ENCODE measurements at regions not wholly inside any gene's neighbourhood (a gene's known extent, or its start where the extent isn't known, plus 50 kb on each side); places are given as distances from the start of the nearest gene placed in this dataset.

- no peak overlapping the region for H3K27ac Mint-ChIP-seq (ENCODE audit: unreplicated experiment)
- H3K27me3 Mint-ChIP-seq (ENCODE audit: unreplicated experiment) = no peaks in the 10 kb centered on the region
- no peaks in the 10 kb centered on the region for H3K4me1 Mint-ChIP-seq (ENCODE audit: low read depth, unreplicated experiment)
- H3K36me3 Mint-ChIP-seq (ENCODE audit: unreplicated experiment) = no peaks in the 10 kb centered on the region
- H3K4me3 Mint-ChIP-seq (ENCODE audit: unreplicated experiment) = no peak overlapping the region
- no peaks in the 10 kb centered on the region for H3K9me3 Mint-ChIP-seq (ENCODE audit: unreplicated experiment)
- no peak for TF ChIP-seq CTCF (IDR thresholded peaks at IDR 0.05; ENCODE audit: partially characterized antibody, unreplicated experiment)
- no peak for DNase-seq
Observed at GRCh38 chr10:44761076-44761475, 150.1 kb upstream of the TMEM72 start.

GRCh38 chr10:44763331-44763730 lies 147.8 kb upstream of the TMEM72 start:
- Mint-ChIP-seq H3K9me3 (ENCODE audit: unreplicated experiment) (no peaks in the 10 kb centered on the region), H3K36me3 (ENCODE audit: unreplicated experiment) (no peaks in the 10 kb centered on the region), H3K27me3 (ENCODE audit: unreplicated experiment) (no peaks in the 10 kb centered on the region)

GRCh38 chr10:44765299-44765698 lies 145.8 kb upstream of the TMEM72 start:
- H3K4me3 Mint-ChIP-seq (ENCODE audit: unreplicated experiment) = no peak overlapping the region
- H3K27ac Mint-ChIP-seq (ENCODE audit: unreplicated experiment) = no peak overlapping the region
- no peak for DNase-seq
- H3K4me1 Mint-ChIP-seq (ENCODE audit: low read depth, unreplicated experiment) = no peaks in the 10 kb centered on the region
- H3K27me3 Mint-ChIP-seq (ENCODE audit: unreplicated experiment) = no peaks in the 10 kb centered on the region
- no peaks in the 10 kb centered on the region for H3K9me3 Mint-ChIP-seq (ENCODE audit: unreplicated experiment)
- no peaks in the 10 kb centered on the region for H3K36me3 Mint-ChIP-seq (ENCODE audit: unreplicated experiment)
- TF ChIP-seq CTCF (IDR thresholded peaks at IDR 0.05; ENCODE audit: partially characterized antibody, unreplicated experiment) = no peak

More at GRCh38 chr10:44763331-44763730, 147.8 kb upstream of the TMEM72 start:
- TF ChIP-seq CTCF (IDR thresholded peaks at IDR 0.05; ENCODE audit: partially characterized antibody, unreplicated experiment) = no peak
- DNase-seq = no peak
- Mint-ChIP-seq H3K4me1 (ENCODE audit: low read depth, unreplicated experiment) (no peaks in the 10 kb centered on the region), H3K4me3 (ENCODE audit: unreplicated experiment) (no peak overlapping the region), H3K27ac (ENCODE audit: unreplicated experiment) (no peak overlapping the region)

GRCh38 chr10:44766631-44767030 lies 144.5 kb upstream of the TMEM72 start:
- Mint-ChIP-seq H3K27me3 (ENCODE audit: unreplicated experiment) (no peaks in the 10 kb centered on the region), H3K9me3 (ENCODE audit: unreplicated experiment) (no peaks in the 10 kb centered on the region), H3K36me3 (ENCODE audit: unreplicated experiment) (no peaks in the 10 kb centered on the region), H3K27ac (ENCODE audit: unreplicated experiment) (no peak overlapping the region), H3K4me1 (ENCODE audit: low read depth, unreplicated experiment) (no peaks in the 10 kb centered on the region), H3K4me3 (ENCODE audit: unreplicated experiment) (no peak overlapping the region)
- no peak for DNase-seq
- no peak for TF ChIP-seq CTCF (IDR thresholded peaks at IDR 0.05; ENCODE audit: partially characterized antibody, unreplicated experiment)

- Mint-ChIP-seq H3K27ac (ENCODE audit: unreplicated experiment) (no peak overlapping the region), H3K4me1 (ENCODE audit: low read depth, unreplicated experiment) (no peaks in the 10 kb centered on the region), H3K9me3 (ENCODE audit: unreplicated experiment) (no peaks in the 10 kb centered on the region), H3K36me3 (ENCODE audit: unreplicated experiment) (no peaks in the 10 kb centered on the region), H3K27me3 (ENCODE audit: unreplicated experiment) (peaks cover 1% of the 10 kb centered on the region), H3K4me3 (ENCODE audit: unreplicated experiment) (no peak overlapping the region)
- TF ChIP-seq CTCF (IDR thresholded peaks at IDR 0.05; ENCODE audit: partially characterized antibody, unreplicated experiment) = no peak
- no peak for DNase-seq
Observed at GRCh38 chr10:44769450-44769849, 141.7 kb upstream of the TMEM72 start.

Measured in glutamatergic neuron (in vitro differentiated cells).